Amniotic stem cell (primary cell): ENCODE measurements at regions not wholly inside any gene's neighbourhood (a gene's known extent, or its start where the extent isn't known, plus 50 kb on each side); places are given as distances from the start of the nearest gene placed in this dataset.
"Not testable (repeated sequence)": the region's sequence is repeated elsewhere in the genome, so short reads cannot be mapped to it uniquely, and the experiment has no call there.

Source experiments
- DNase-seq: peaks from one replicate; lab custom pipeline; 2025; lab: John Stamatoyannopoulos, UW

- no peak for DNase-seq
Measured at GRCh38 chr1:60271041-60271440, 197.5 kb upstream of the C1orf87 start.

GRCh38 chr1:60268451-60268850, 194.9 kb upstream of the C1orf87 start:
- no peak for DNase-seq

- DNase-seq: no peak
Measured at GRCh38 chr1:60265560-60266535, 192.3 kb upstream of the C1orf87 start.

- no peak for DNase-seq
Measured at GRCh38 chr1:60262701-60263100, 189.1 kb upstream of the C1orf87 start.

GRCh38 chr1:60257531-60257930, 184.0 kb upstream of the C1orf87 start:
- DNase-seq: no peak

GRCh38 chr1:60255565-60255964, 182.0 kb upstream of the C1orf87 start:
- DNase-seq: no peak

GRCh38 chr1:60251426-60251825, 177.9 kb upstream of the C1orf87 start:
- DNase-seq: no peak

GRCh38 chr1:60247467-60247866, 173.9 kb upstream of the C1orf87 start:
- DNase-seq: not testable (repeated sequence)

- no peak for DNase-seq
Measured at GRCh38 chr1:60245324-60245723, 171.8 kb upstream of the C1orf87 start.

GRCh38 chr1:60244906-60245305, 171.3 kb upstream of the C1orf87 start:
- no peak for DNase-seq

- no peak for DNase-seq
Measured at GRCh38 chr1:60235275-60235674, 161.7 kb upstream of the C1orf87 start.

GRCh38 chr1:60234776-60235175, 161.2 kb upstream of the C1orf87 start:
- DNase-seq: no peak

- no peak for DNase-seq
Measured at GRCh38 chr1:60229821-60230220, 156.3 kb upstream of the C1orf87 start.

GRCh38 chr1:60228041-60228491, 154.5 kb upstream of the C1orf87 start:
- DNase-seq: no peak

GRCh38 chr1:60227601-60228000, 154.0 kb upstream of the C1orf87 start:
- no peak for DNase-seq

- DNase-seq: no peak
Measured at GRCh38 chr1:60225486-60225885, 151.9 kb upstream of the C1orf87 start.

- DNase-seq: no peak
Measured at GRCh38 chr1:60224523-60224922, 151.0 kb upstream of the C1orf87 start.

- no peak for DNase-seq
Measured at GRCh38 chr1:60223158-60223557, 149.6 kb upstream of the C1orf87 start.

GRCh38 chr1:60222360-60223115, 149.0 kb upstream of the C1orf87 start:
- DNase-seq: no peak

- no peak for DNase-seq
Measured at GRCh38 chr1:60213253-60213652, 139.7 kb upstream of the C1orf87 start.

GRCh38 chr1:60196026-60196425, 122.5 kb upstream of the C1orf87 start:
- DNase-seq: no peak

- no peak for DNase-seq
Measured at GRCh38 chr1:60185684-60186083, 112.1 kb upstream of the C1orf87 start.

GRCh38 chr1:60184521-60184920, 111.0 kb upstream of the C1orf87 start:
- DNase-seq: no peak
